C4-2B (cell line): ENCODE measurements at regions not wholly inside any gene's neighbourhood (a gene's known extent, or its start where the extent isn't known, plus 50 kb on each side); places are given as distances from the start of the nearest gene placed in this dataset.

Source experiments
- H3K27ac ChIP-seq: fragments of 450-650 bp; 2 replicates; pipeline ENCODE4 v1.5.1; 2017
- CTCF ChIP-seq: fragments of 450-650 bp; conservative IDR thresholded peaks from 2 replicates; pipeline ENCODE4 v1.5.1; 2017; ENCODE audit warnings: mild to moderate bottlenecking
- ZFX ChIP-seq: fragments of 450-650 bp; IDR thresholded peaks from 2 replicates; pipeline ENCODE4 v1.6.1; 2017

GRCh38 chr10:10617686-10618085 is 400.0 kb upstream of the CELF2 start:
- H3K27ac ChIP-seq, result no peak overlapping the region
- TF ChIP-seq CTCF (no peak), ZFX (no peak)

- H3K27ac ChIP-seq, result no peak overlapping the region
- TF ChIP-seq ZFX (no peak), CTCF (no peak)
Observed at GRCh38 chr10:10618139-10618538, 399.5 kb upstream of the CELF2 start.

- TF ChIP-seq CTCF, result no peak
- no peak for TF ChIP-seq ZFX
- H3K27ac ChIP-seq, result no peak overlapping the region
Observed at GRCh38 chr10:10623958-10624566, 393.6 kb upstream of the CELF2 start.

GRCh38 chr10:10624567-10624962 is 393.1 kb upstream of the CELF2 start:
- TF ChIP-seq CTCF (no peak), ZFX (no peak)
- no peak overlapping the region for H3K27ac ChIP-seq

- no peak overlapping the region for H3K27ac ChIP-seq
- TF ChIP-seq ZFX, result no peak
- TF ChIP-seq CTCF, result no peak
Observed at GRCh38 chr10:10625491-10625890, 392.2 kb upstream of the CELF2 start.

GRCh38 chr10:10626734-10627133 is 390.9 kb upstream of the CELF2 start:
- no peak overlapping the region for H3K27ac ChIP-seq
- no peak for TF ChIP-seq ZFX
- TF ChIP-seq CTCF, result no peak

- TF ChIP-seq CTCF (no peak), ZFX (no peak)
- no peak overlapping the region for H3K27ac ChIP-seq
Observed at GRCh38 chr10:10627414-10627813, 390.3 kb upstream of the CELF2 start.
